Aorta (tissue), 5 donors: ENCODE measurements at regions not wholly inside any gene's neighbourhood (a gene's known extent, or its start where the extent isn't known, plus 50 kb on each side); places are given as distances from the start of the nearest gene placed in this dataset.
A peak's percentile ranks its signal among the peaks of the same experiment; 100 is the strongest.

Experiments used
- ATAC-seq: fragments of 200-7000 bp; cut with Tn5 transposase; one replicate; pipeline ENCODE4 v1.9.1; 2022; ENCODE audit warnings: moderate library complexity; ENCODE audit not compliant: low FRiP score
- DNase-seq, 2 donors: peaks; one replicate each; pipeline ENCODE4 v3.0.0-alpha.2; 2020
- H3K27ac ChIP-seq, 2 donors: one replicate each; pipeline ENCODE4 v1.5.1; 2013; ENCODE audit warnings: low read length in 2 of 2, mild to moderate bottlenecking in 2 of 2, moderate library complexity in 2 of 2, control low read depth in 1 of 2, inconsistent platforms in 1 of 2, low read depth in 1 of 2
- H3K27me3 ChIP-seq, 2 donors: one replicate each; pipeline ENCODE4 v1.6.1; 2013; ENCODE audit warnings: control low read depth in 1 of 2, low read length in 1 of 2, mild to moderate bottlenecking in 1 of 2, moderate library complexity in 1 of 2; ENCODE audit not compliant: insufficient read depth in 2 of 2, control insufficient read depth in 1 of 2
- H3K36me3 ChIP-seq, 2 donors: one replicate each; pipeline ENCODE4 v1.6.1; 2013; ENCODE audit warnings: control low read depth in 1 of 2, low read length in 1 of 2, mild to moderate bottlenecking in 1 of 2; ENCODE audit not compliant: insufficient read depth in 2 of 2, control insufficient read depth in 1 of 2
- H3K4me1 ChIP-seq, 2 donors: one replicate each; pipeline ENCODE4 v1.6.1; 2013; ENCODE audit warnings: low read length in 2 of 2, control low read depth in 1 of 2, mild to moderate bottlenecking in 1 of 2, moderate library complexity in 1 of 2; ENCODE audit not compliant: insufficient read depth in 2 of 2, control insufficient read depth in 1 of 2
- H3K4me3 ChIP-seq, 2 donors: one replicate each; pipeline ENCODE4 v1.5.1; 2013; ENCODE audit warnings: low read length in 2 of 2, control low read depth in 1 of 2, mild to moderate bottlenecking in 1 of 2
- H3K9me3 ChIP-seq: one replicate; pipeline ENCODE4 v1.6.1; 2013; ENCODE audit warnings: mild to moderate bottlenecking, low read length; ENCODE audit not compliant: control insufficient read depth
- WGBS, 2 donors: extraction: QIAGEN DNeasy Blood & Tissue Kit; methylation state at CpG; one replicate each; pipeline ENCODE4 v1.1.7; 2013; 5-methylcytosine and 5-hydroxymethylcytosine counted together
- intact Hi-C, 2 donors: fragments of 100-400 bp; cut with DNase I; formaldehyde crosslinking; loops; one replicate each; pipeline versions ENCODE4 v1.14.2 to v1.15.0; 2022
- donor health status: healthy with polysubstance abuse.
- donor health status: Bipolar disorder and iron deficiency.
- donor health status: DM: no; HTN: no; CAD: no.
- donor health status: DM: no; HTN: no; CAD: no.
- donor health status: DM: yes; HTN: yes; CAD: no.

GRCh38 chr2:191476901-191477300 is 201.0 kb upstream of the NABP1 start:
- no peak for DNase-seq
- Histone ChIP-seq H3K27me3 (no peaks in the 10 kb centered on the region), H3K9me3 (peaks cover 4% of the 10 kb centered on the region), H3K4me3 (no peak overlapping the region), H3K4me1 (peaks cover 0 to 1% of the 10 kb centered on the region in 2 donors), H3K27ac (no peak overlapping the region), H3K36me3 (no peaks in the 10 kb centered on the region)
- WGBS, 2 donors, result 96 to 97% methylated on average over 5 of the region's 5 CpGs
- intact Hi-C loops, result no loop called here
- ATAC-seq, result no peak

- Histone ChIP-seq H3K9me3 (peaks cover 7% of the 10 kb centered on the region), H3K27me3 (no peaks in the 10 kb centered on the region), H3K4me3 (no peak overlapping the region), H3K4me1 (peaks cover 0 to 1% of the 10 kb centered on the region in 2 donors), H3K27ac (no peak overlapping the region), H3K36me3 (peaks cover 0 to 2% of the 10 kb centered on the region in 2 donors)
- 66 to 70% methylated on average over 10 of the region's 10 CpGs for WGBS, 2 donors
- intact Hi-C loops, result no loop called here
- DNase-seq (no peak), ATAC-seq (peak; percentile 82)
These were observed 198.9 kb upstream of the NABP1 start for GRCh38 chr2:191478799-191479679.

GRCh38 chr2:191479680-191480023 is 198.3 kb upstream of the NABP1 start:
- intact Hi-C loops, result no loop called here
- Histone ChIP-seq H3K4me3 (no peak overlapping the region), H3K27ac (no peak overlapping the region), H3K9me3 (peaks cover 7% of the 10 kb centered on the region), H3K36me3 (peaks cover 0 to 2% of the 10 kb centered on the region in 2 donors), H3K27me3 (no peaks in the 10 kb centered on the region), H3K4me1 (peaks cover 0 to 1% of the 10 kb centered on the region in 2 donors)
- WGBS, 2 donors, result 76 to 79% methylated on average over 5 of the region's 5 CpGs
- ATAC-seq (no peak), DNase-seq (no peak)

- Histone ChIP-seq H3K27me3 (no peaks in the 10 kb centered on the region), H3K27ac (no peak overlapping the region), H3K36me3 (peaks cover 0 to 2% of the 10 kb centered on the region in 2 donors), H3K4me1 (peaks cover 0 to 1% of the 10 kb centered on the region in 2 donors), H3K9me3 (peaks cover 5% of the 10 kb centered on the region), H3K4me3 (no peak overlapping the region)
- WGBS, 2 donors, result 92 to 93% methylated on average over 3 of the region's 3 CpGs
- DNase-seq (no peak), ATAC-seq (no peak)
- intact Hi-C loops, result no loop called here
These were observed 196.4 kb upstream of the NABP1 start for GRCh38 chr2:191481305-191482070.

- Histone ChIP-seq H3K4me1 (peaks cover 0 to 1% of the 10 kb centered on the region in 2 donors), H3K27me3 (no peaks in the 10 kb centered on the region), H3K36me3 (peaks cover 0 to 2% of the 10 kb centered on the region in 2 donors), H3K9me3 (peaks cover 5% of the 10 kb centered on the region), H3K4me3 (no peak overlapping the region), H3K27ac (no peak overlapping the region)
- DNase-seq (no peak), ATAC-seq (no peak)
- WGBS, 2 donors, result 63 to 64% methylated on average over 3 of the region's 3 CpGs
- intact Hi-C loops, result no loop called here
These were observed 194.8 kb upstream of the NABP1 start for GRCh38 chr2:191483117-191483516.

GRCh38 chr2:191486584-191487320 is 191.2 kb upstream of the NABP1 start:
- intact Hi-C loops, result no loop called here
- Histone ChIP-seq H3K27ac (no peak overlapping the region), H3K27me3 (no peaks in the 10 kb centered on the region), H3K9me3 (peaks cover 2% of the 10 kb centered on the region), H3K4me1 (peaks cover 0 to 1% of the 10 kb centered on the region in 2 donors), H3K36me3 (peaks cover 0 to 2% of the 10 kb centered on the region in 2 donors), H3K4me3 (no peak overlapping the region)
- DNase-seq, result no peak
- 76% methylated on average over 3 of the region's 3 CpGs for WGBS, 2 donors
- ATAC-seq, result no peak

- H3K36me3 ChIP-seq, result peaks cover 0 to 1% of the 10 kb centered on the region in 2 donors
- peaks cover under 1% of the 10 kb centered on the region for H3K9me3 ChIP-seq
- H3K4me3 ChIP-seq, result no peak overlapping the region
- H3K27ac ChIP-seq, result no peak overlapping the region
- WGBS, 2 donors, result 88% methylated on average over 7 of the region's 7 CpGs
- peaks cover 0 to 1% of the 10 kb centered on the region in 2 donors for H3K4me1 ChIP-seq
- ATAC-seq (no peak), DNase-seq (no peak)
- no peaks in the 10 kb centered on the region for H3K27me3 ChIP-seq
- intact Hi-C loops, result no loop called here
These were observed 189.8 kb upstream of the NABP1 start for GRCh38 chr2:191488135-191488534.

- H3K9me3 ChIP-seq, result no peaks in the 10 kb centered on the region
- ATAC-seq (no peak), DNase-seq (no peak)
- WGBS, 2 donors, result 63 to 72% methylated on average over 2 of the region's 2 CpGs
- no peaks in the 10 kb centered on the region for H3K36me3 ChIP-seq
- no peaks in the 10 kb centered on the region for H3K4me1 ChIP-seq
- H3K27ac ChIP-seq, result no peak overlapping the region
- intact Hi-C loops, result no loop called here
- H3K4me3 ChIP-seq, result no peak overlapping the region
- no peaks in the 10 kb centered on the region for H3K27me3 ChIP-seq
These were observed 188.8 kb upstream of the NABP1 start for GRCh38 chr2:191489177-191489576.
